ENCODE measurements at regions not wholly inside any gene's neighbourhood (a gene's known extent, or its start where the extent isn't known, plus 50 kb on each side); places are given as distances from the start of the nearest gene placed in this dataset.
"Not testable (repeated sequence)": the region's sequence is repeated elsewhere in the genome, so short reads cannot be mapped to it uniquely, and the experiment has no call there.

DNA sequence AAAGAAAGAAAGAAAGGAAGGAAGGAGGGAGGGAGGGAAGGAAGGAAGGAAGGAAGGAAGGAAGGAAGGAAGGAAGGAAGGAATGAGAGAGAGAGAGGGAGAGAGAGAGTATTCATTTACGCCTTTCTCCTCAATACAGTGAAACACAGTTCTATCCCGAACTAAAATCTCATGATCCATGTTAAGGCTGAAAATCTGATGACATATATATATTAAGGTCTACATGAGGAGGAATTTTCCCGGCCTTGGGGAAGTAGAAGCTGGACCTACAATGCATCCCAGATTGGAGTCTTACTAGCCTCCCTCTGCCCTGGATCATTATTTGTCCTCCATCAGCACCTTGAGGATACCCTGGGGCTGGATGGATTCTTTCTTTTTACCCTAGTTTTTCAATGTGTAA, 95.1 kb upstream of the DAPK1 start:
- H3K27ac ChIP-seq (ENCODE audit: low read length): no peak overlapping the region
- no peaks in the 10 kb centered on the region for H3K4me1 ChIP-seq (ENCODE audit: low read length)
- TF ChIP-seq EZH2phosphoT487 (IDR thresholded peaks at IDR 0.05; ENCODE audit: low read depth): no peak
- TF ChIP-seq, protein P1, sequence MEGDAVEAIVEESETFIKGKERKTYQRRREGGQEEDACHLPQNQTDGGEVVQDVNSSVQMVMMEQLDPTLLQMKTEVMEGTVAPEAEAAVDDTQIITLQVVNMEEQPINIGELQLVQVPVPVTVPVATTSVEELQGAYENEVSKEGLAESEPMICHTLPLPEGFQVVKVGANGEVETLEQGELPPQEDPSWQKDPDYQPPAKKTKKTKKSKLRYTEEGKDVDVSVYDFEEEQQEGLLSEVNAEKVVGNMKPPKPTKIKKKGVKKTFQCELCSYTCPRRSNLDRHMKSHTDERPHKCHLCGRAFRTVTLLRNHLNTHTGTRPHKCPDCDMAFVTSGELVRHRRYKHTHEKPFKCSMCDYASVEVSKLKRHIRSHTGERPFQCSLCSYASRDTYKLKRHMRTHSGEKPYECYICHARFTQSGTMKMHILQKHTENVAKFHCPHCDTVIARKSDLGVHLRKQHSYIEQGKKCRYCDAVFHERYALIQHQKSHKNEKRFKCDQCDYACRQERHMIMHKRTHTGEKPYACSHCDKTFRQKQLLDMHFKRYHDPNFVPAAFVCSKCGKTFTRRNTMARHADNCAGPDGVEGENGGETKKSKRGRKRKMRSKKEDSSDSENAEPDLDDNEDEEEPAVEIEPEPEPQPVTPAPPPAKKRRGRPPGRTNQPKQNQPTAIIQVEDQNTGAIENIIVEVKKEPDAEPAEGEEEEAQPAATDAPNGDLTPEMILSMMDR (IDR thresholded peaks at IDR 0.05; ENCODE audit: low read depth, low read length): no peak

DNA sequence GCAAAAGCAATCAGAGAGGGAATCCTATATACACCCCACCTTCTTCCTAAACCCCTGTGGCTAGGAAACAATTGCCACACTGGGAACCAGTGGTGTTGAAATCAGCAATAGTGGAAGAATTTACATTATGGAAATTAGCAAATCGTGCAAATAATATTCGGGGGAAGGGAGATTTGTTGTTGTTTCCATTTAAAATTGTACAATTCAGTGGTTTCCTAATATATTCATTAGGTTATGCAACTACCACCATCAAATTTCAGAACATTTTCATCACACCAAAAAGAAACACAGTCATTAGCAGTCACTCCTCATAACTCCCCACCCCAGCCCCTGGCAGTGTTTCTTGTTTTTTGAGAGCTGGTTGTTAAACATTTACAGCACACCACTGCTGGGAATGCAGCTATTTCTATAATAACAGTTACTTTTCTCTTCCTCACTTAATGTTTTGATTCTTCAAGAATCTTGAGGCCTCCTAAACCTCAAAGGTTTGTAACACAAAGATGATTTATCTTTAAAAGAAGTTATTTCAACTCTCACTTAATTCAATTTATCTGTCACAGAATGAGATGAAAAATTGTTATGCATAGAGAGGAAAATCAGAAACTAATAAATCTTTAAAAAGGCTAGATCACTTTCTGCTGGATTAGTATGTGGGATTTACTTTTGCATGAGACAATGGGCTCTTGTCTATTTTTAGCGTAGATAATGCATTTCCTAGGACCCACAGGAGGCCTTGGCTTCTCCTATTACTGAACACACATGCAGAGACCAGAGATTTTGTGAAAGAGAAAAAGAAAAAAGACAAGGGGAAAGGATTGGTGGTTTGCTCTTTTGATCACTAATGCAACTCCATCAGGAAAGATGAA, 91.8 kb upstream of the DAPK1 start:
- H2AFZ ChIP-seq (ENCODE audit: low read depth, low read length): no peak overlapping the region
- H3K27me3 ChIP-seq (ENCODE audit: low read depth, low read length): no peaks in the 10 kb centered on the region
- H3K4me3 ChIP-seq (ENCODE audit: low read length): no peak overlapping the region
- no peaks in the 10 kb centered on the region for H3K4me1 ChIP-seq (ENCODE audit: low read length)
- TF ChIP-seq EZH2phosphoT487 (IDR thresholded peaks at IDR 0.05; ENCODE audit: low read depth): no peak
- TF ChIP-seq, protein P1 (IDR thresholded peaks at IDR 0.05; ENCODE audit: low read depth, low read length): no peak
- H3K9me3 ChIP-seq (ENCODE audit: insufficient read depth, low read length): no peaks in the 10 kb centered on the region
- H3K9ac ChIP-seq (ENCODE audit: low read length): no peak overlapping the region
- H3K27ac ChIP-seq (ENCODE audit: low read length): no peak overlapping the region
- no peak overlapping the region for H3K4me2 ChIP-seq (ENCODE audit: low read length)
- no peaks in the 10 kb centered on the region for H3K36me3 ChIP-seq (replicated peaks; ENCODE audit: low read depth, low read length)
- H3K79me2 ChIP-seq (ENCODE audit: low read length): no peaks in the 10 kb centered on the region
- no peaks in the 10 kb centered on the region for H4K20me1 ChIP-seq (ENCODE audit: insufficient read depth, low read length)

More for the DNA sequence above, 95.1 kb upstream of the DAPK1 start:
- Histone ChIP-seq H3K79me2 (ENCODE audit: low read length) (no peaks in the 10 kb centered on the region), H4K20me1 (ENCODE audit: insufficient read depth, low read length) (no peaks in the 10 kb centered on the region), H3K9ac (ENCODE audit: low read length) (no peak overlapping the region), H3K9me3 (ENCODE audit: insufficient read depth, low read length) (no peaks in the 10 kb centered on the region), H3K4me3 (ENCODE audit: low read length) (no peak overlapping the region), H3K4me2 (ENCODE audit: low read length) (no peak overlapping the region), H3K36me3 (replicated peaks; ENCODE audit: low read depth, low read length) (no peaks in the 10 kb centered on the region), H3K27me3 (ENCODE audit: low read depth, low read length) (no peaks in the 10 kb centered on the region), H2AFZ (ENCODE audit: low read depth, low read length) (no peak overlapping the region)

DNA sequence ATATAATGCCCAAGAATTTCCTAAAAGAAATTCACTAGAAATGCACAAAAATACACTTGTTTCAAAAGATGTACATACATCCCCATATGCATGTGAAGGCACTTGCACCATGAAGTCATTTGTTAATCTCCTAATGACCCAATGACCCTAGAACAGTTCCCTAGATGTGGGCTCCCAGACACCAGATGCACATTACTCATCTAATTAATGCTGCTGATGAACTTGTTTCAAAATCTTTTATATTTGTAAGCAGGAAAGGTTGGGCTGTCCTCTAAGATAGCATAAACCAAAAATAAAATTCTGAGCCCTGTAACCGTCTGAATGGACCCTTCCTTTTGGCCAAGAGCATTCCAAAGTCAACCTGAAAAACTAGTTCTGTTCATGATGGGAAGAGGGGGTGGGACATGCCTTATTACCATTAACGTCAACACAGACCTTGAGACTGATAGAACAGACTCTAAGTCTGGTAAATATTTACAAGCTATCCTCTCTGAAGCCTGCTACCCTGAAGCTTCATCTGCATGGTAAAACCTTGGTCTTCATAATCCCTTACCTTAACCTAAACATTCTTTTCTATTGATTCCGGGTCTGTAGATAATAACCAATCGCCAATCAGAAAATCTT, 91.0 kb upstream of the DAPK1 start:
- no peak overlapping the region for H3K4me2 ChIP-seq (ENCODE audit: low read length)
- no peaks in the 10 kb centered on the region for H3K27me3 ChIP-seq (ENCODE audit: low read depth, low read length)
- H3K79me2 ChIP-seq (ENCODE audit: low read length): no peaks in the 10 kb centered on the region
- TF ChIP-seq, protein P1 (IDR thresholded peaks at IDR 0.05; ENCODE audit: low read depth, low read length): no peak
- no peak for TF ChIP-seq EZH2phosphoT487 (IDR thresholded peaks at IDR 0.05; ENCODE audit: low read depth)
- no peak overlapping the region for H3K27ac ChIP-seq (ENCODE audit: low read length)
- no peaks in the 10 kb centered on the region for H3K9me3 ChIP-seq (ENCODE audit: insufficient read depth, low read length)
- no peaks in the 10 kb centered on the region for H3K4me1 ChIP-seq (ENCODE audit: low read length)
- no peak overlapping the region for H2AFZ ChIP-seq (ENCODE audit: low read depth, low read length)
- no peaks in the 10 kb centered on the region for H4K20me1 ChIP-seq (ENCODE audit: insufficient read depth, low read length)
- no peak overlapping the region for H3K9ac ChIP-seq (ENCODE audit: low read length)
- no peak overlapping the region for H3K4me3 ChIP-seq (ENCODE audit: low read length)
- H3K36me3 ChIP-seq (replicated peaks; ENCODE audit: low read depth, low read length): no peaks in the 10 kb centered on the region

DNA sequence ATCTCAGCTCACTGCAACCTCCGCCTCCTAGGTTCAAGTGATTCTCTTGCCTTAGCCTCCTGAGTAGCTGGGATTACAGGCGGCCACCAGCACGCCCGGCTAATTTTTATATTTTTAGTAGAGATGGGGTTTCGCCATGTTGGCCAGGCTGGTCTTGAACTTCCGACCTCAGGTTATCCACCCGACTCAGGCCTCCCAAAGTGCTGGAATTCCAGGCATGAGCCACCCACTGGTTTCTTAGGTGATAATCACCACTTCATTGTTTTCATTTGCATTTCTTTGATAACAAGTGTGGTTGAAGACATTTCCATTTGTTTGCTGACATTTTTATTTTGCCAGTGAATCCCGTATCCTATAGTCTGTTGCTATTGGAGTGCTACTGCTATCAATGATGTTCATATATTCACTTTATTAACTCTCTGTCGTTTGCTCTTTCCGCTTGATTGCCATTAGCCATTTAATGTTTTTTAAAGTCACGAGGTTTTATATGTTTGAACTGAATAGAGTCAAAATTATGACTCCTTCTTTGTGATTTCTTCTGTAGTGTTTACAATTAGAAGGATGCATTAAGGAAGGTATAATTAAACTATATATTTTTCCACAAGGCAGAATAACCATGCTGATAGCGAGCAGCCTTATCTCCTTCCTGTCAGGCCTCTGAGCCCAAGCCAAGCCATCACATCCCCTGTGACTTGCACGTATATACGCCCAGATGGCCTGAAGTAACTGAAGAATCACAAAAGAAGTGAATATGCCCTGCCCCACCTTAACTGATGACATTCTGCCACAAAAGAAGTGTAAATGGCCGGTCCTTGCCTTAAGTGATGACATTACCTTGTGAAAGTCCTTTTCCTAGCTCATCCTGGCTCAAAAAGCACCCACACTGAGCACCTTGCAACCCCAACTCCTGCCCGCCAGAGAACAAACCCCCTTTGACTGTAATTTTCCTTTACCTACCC, 87.3 kb upstream of the DAPK1 start:
- H3K9ac ChIP-seq (ENCODE audit: low read length); H3K9me3 ChIP-seq (ENCODE audit: insufficient read depth, low read length); H3K4me2 ChIP-seq (ENCODE audit: low read length); H3K36me3 ChIP-seq (replicated peaks; ENCODE audit: low read depth, low read length); H3K27ac ChIP-seq (ENCODE audit: low read length); H2AFZ ChIP-seq (ENCODE audit: low read depth, low read length); H3K4me3 ChIP-seq (ENCODE audit: low read length); H3K27me3 ChIP-seq (ENCODE audit: low read depth, low read length); H4K20me1 ChIP-seq (ENCODE audit: insufficient read depth, low read length); H3K79me2 ChIP-seq (ENCODE audit: low read length); H3K4me1 ChIP-seq (ENCODE audit: low read length): not testable (repeated sequence)
